Mesothelial cell of epicardium (in vitro differentiated cells): ENCODE measurements at regions not wholly inside any gene's neighbourhood (a gene's known extent, or its start where the extent isn't known, plus 50 kb on each side); places are given as distances from the start of the nearest gene placed in this dataset.

Experiments used
- DNase-seq, 2 experiments: peaks; one replicate each; pipeline ENCODE4 v3.0.0; 2021; ENCODE audit warnings: low spot score in 2 of 2; ENCODE audit not compliant: unreplicated experiment in 2 of 2
- H3K27ac Mint-ChIP-seq: 2 replicates; pipeline ENCODE4 v1.8.0; 2021; ENCODE audit warnings: mixed read lengths
- H3K27me3 Mint-ChIP-seq: 2 replicates; pipeline ENCODE4 v1.8.0; 2021; ENCODE audit warnings: low read depth, mixed read lengths
- H3K36me3 Mint-ChIP-seq: 2 replicates; pipeline ENCODE4 v1.8.0; 2021; ENCODE audit warnings: mixed read lengths
- H3K4me1 Mint-ChIP-seq: 2 replicates; pipeline ENCODE4 v1.8.0; 2021; ENCODE audit warnings: mixed read lengths
- H3K4me3 Mint-ChIP-seq: 2 replicates; pipeline ENCODE4 v1.8.0; 2021; ENCODE audit warnings: mild to moderate bottlenecking, moderate library complexity, mixed read lengths
- H3K9me3 Mint-ChIP-seq: 2 replicates; pipeline ENCODE4 v1.8.0; 2021; ENCODE audit warnings: mixed read lengths
- CTCF ChIP-seq: fragments of 200-600 bp; sonication (generic); IDR thresholded peaks from one replicate; pipeline ENCODE4 v1.5.0; 2021; ENCODE audit warnings: antibody characterized with exemption; ENCODE audit not compliant: unreplicated experiment

GRCh38 chr2:51553476-51553875, 521.5 kb upstream of the NRXN1 start:
- no peak for TF ChIP-seq CTCF
- no peaks in the 10 kb centered on the region for H3K9me3 Mint-ChIP-seq
- H3K4me1 Mint-ChIP-seq = no peaks in the 10 kb centered on the region

GRCh38 chr2:51535763-51536162, 503.8 kb upstream of the NRXN1 start:
- H3K36me3 Mint-ChIP-seq = no peaks in the 10 kb centered on the region
- H3K9me3 Mint-ChIP-seq = peaks cover 26% of the 10 kb centered on the region
- TF ChIP-seq CTCF = no peak
- H3K4me3 Mint-ChIP-seq = no peak overlapping the region
- H3K27ac Mint-ChIP-seq = no peak overlapping the region
- no peak for DNase-seq
- H3K4me1 Mint-ChIP-seq = no peaks in the 10 kb centered on the region
- no peaks in the 10 kb centered on the region for H3K27me3 Mint-ChIP-seq

More at GRCh38 chr2:51553476-51553875, 521.5 kb upstream of the NRXN1 start:
- no peak for DNase-seq
- H3K27me3 Mint-ChIP-seq = no peaks in the 10 kb centered on the region
- no peak overlapping the region for H3K4me3 Mint-ChIP-seq
- H3K27ac Mint-ChIP-seq = no peak overlapping the region
- no peaks in the 10 kb centered on the region for H3K36me3 Mint-ChIP-seq

- no peaks in the 10 kb centered on the region for H3K36me3 Mint-ChIP-seq
- no peak overlapping the region for H3K4me3 Mint-ChIP-seq
- H3K27me3 Mint-ChIP-seq = no peaks in the 10 kb centered on the region
- H3K9me3 Mint-ChIP-seq = peaks cover 30% of the 10 kb centered on the region
- no peak overlapping the region for H3K27ac Mint-ChIP-seq
- DNase-seq = no peak
- no peak for TF ChIP-seq CTCF
- no peaks in the 10 kb centered on the region for H3K4me1 Mint-ChIP-seq
These were observed 502.2 kb upstream of the NRXN1 start for GRCh38 chr2:51534166-51534565.

- peaks cover 2% of the 10 kb centered on the region for H3K27me3 Mint-ChIP-seq
- TF ChIP-seq CTCF = no peak
- H3K27ac Mint-ChIP-seq = no peak overlapping the region
- no peak for DNase-seq
- H3K4me1 Mint-ChIP-seq = no peaks in the 10 kb centered on the region
- H3K4me3 Mint-ChIP-seq = no peak overlapping the region
- no peaks in the 10 kb centered on the region for H3K36me3 Mint-ChIP-seq
- peaks cover 26% of the 10 kb centered on the region for H3K9me3 Mint-ChIP-seq
These were observed 496.2 kb upstream of the NRXN1 start for GRCh38 chr2:51528156-51528555.

- no peaks in the 10 kb centered on the region for H3K36me3 Mint-ChIP-seq
These were observed 494.8 kb upstream of the NRXN1 start for GRCh38 chr2:51526766-51527165.

More at GRCh38 chr2:51526766-51527165, 494.8 kb upstream of the NRXN1 start:
- DNase-seq = no peak
- no peak overlapping the region for H3K4me3 Mint-ChIP-seq
- H3K27me3 Mint-ChIP-seq = peaks cover 2% of the 10 kb centered on the region
- peaks cover 19% of the 10 kb centered on the region for H3K9me3 Mint-ChIP-seq
- no peaks in the 10 kb centered on the region for H3K4me1 Mint-ChIP-seq
- H3K27ac Mint-ChIP-seq = no peak overlapping the region
- TF ChIP-seq CTCF = no peak
